Stimulated activated effector memory CD8-positive, alpha-beta T cell treated with anti-CD3 and anti-CD28 coated beads, Interleukin-12 subunit alpha, Interleukin-12 subunit beta, amount 100 ng/mL, for 72 hours (primary cell): ENCODE measurements at regions not wholly inside any gene's neighbourhood (a gene's known extent, or its start where the extent isn't known, plus 50 kb on each side); places are given as distances from the start of the nearest gene placed in this dataset.
A peak's percentile ranks its signal among the peaks of the same experiment; 100 is the strongest.
"Not testable (repeated sequence)": the region's sequence is repeated elsewhere in the genome, so short reads cannot be mapped to it uniquely, and the experiment has no call there.

ENCODE experiments used
- ATAC-seq: fragments of 150-1000 bp; cut with Tn5 transposase; 2 replicates; pipeline ENCODE4 v1.10.0; 2021
- DNase-seq, 2 donors: peaks; one replicate each; pipeline ENCODE4 v3.0.0; 2021 to 2022; ENCODE audit warnings: low spot score in 2 of 2
- H3K27ac Mint-ChIP-seq: one replicate; pipeline ENCODE4 v1.8.0; 2022; ENCODE audit warnings: mild to moderate bottlenecking, mixed read lengths
- H3K36me3 Mint-ChIP-seq: one replicate; pipeline ENCODE4 v1.8.0; 2022; ENCODE audit warnings: mild to moderate bottlenecking, mixed read lengths
- H3K4me1 Mint-ChIP-seq: one replicate; pipeline ENCODE4 v1.8.0; 2022; ENCODE audit warnings: mixed read lengths
- H3K4me3 Mint-ChIP-seq: one replicate; pipeline ENCODE4 v1.8.0; 2022; ENCODE audit warnings: mild to moderate bottlenecking, mixed read lengths
- H3K9me3 Mint-ChIP-seq: one replicate; pipeline ENCODE4 v1.8.0; 2022; ENCODE audit warnings: mixed read lengths

DNA sequence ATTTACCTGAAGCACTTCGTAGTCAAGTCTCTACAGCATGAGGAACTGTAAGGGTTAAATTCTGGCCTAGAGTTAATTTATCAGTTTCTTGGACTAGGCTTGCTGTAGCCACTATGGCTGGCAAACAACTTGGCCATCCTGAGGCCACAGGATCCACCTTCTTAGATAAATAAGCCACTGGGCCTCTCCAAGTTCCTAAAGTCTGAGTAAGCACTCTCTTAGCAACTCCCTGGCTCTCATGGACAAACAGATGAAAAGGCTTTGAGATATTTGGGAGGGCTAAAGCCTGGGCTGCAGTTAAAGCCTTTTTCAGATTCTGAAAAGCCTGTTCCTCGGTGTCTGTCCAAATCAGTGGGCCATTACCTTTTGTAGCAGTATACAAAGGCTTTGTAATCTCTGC is 675.0 kb downstream of the TMEM121 start:
- DNase-seq: no peak
- no peak for ATAC-seq
- no peak overlapping the region for H3K27ac Mint-ChIP-seq
- H3K4me1 Mint-ChIP-seq: peaks cover 7% of the 10 kb centered on the region
- no peaks in the 10 kb centered on the region for H3K9me3 Mint-ChIP-seq
- no peak overlapping the region for H3K4me3 Mint-ChIP-seq
- H3K36me3 Mint-ChIP-seq: no peaks in the 10 kb centered on the region

DNA sequence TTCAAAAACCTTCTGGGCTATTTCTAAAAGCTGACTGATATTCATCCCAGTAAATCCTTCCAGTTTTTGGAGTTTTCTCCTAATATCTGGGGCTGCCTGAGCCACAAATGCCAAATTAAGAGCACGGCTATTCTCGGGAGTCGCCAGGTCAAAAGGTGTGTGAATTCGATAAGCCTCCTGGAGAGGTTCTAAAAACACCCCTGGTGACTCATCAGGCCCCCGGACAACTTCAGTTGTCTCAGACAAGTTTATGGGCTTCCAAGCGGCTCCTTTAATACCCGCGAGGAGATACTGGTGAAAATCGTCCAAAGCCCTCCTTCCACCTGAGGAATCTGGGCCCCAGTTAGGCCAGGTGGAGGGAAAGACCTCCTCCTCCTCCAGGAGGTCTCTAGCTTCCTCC is 677.1 kb downstream of the TMEM121 start:
- Mint-ChIP-seq H3K9me3 (no peaks in the 10 kb centered on the region), H3K4me1 (peaks cover 7% of the 10 kb centered on the region), H3K27ac (no peak overlapping the region), H3K4me3 (no peak overlapping the region), H3K36me3 (no peaks in the 10 kb centered on the region)
- DNase-seq (no peak), ATAC-seq (no peak)

DNA sequence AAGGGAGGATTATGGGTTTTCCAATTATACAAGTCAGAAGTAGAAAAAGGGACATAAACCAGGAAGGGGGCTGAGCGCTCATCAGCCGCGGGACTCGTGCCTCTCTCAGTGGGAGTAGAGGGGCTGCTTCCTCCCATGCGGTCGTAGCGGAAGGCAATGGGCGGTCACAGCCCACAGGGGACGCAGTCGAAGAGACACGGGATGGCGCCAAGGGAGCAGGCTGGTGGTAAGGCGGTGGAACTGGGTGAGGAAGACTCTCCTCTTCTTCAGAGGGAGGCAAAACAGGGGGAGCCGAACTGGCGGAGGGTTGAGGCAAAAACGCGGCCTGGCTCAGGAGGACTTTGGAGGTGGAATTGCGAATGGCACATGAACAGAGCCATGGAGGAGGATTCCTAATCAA is 677.7 kb downstream of the TMEM121 start:
- no peak overlapping the region for H3K4me3 Mint-ChIP-seq
- H3K27ac Mint-ChIP-seq: no peak overlapping the region
- H3K36me3 Mint-ChIP-seq: no peaks in the 10 kb centered on the region
- ATAC-seq: no peak
- H3K9me3 Mint-ChIP-seq: no peaks in the 10 kb centered on the region
- DNase-seq: no peak
- peaks cover 7% of the 10 kb centered on the region for H3K4me1 Mint-ChIP-seq

DNA sequence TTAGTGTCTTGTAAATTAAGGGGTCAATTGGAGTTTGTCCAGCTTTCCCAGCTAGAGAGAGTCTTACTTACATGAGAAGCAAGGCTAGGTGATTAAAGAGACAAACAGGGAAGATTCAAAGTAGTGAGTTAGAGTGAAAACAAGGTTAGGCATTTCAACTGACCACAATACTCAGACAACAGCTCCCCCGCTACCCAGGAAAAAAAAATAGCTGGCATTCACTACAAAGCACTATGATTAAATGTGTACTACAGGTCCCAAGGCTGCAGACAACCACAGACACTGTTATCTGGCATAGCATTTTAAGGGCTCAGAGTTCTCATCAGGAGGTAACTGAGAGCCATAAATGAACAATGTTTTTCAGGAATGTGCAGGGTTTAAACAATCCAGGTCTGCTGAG is 680.9 kb downstream of the TMEM121 start:
- no peak for DNase-seq
- no peaks in the 10 kb centered on the region for H3K9me3 Mint-ChIP-seq
- no peak for ATAC-seq
- no peak overlapping the region for H3K4me3 Mint-ChIP-seq
- H3K36me3 Mint-ChIP-seq: no peaks in the 10 kb centered on the region
- no peak overlapping the region for H3K27ac Mint-ChIP-seq
- H3K4me1 Mint-ChIP-seq: peaks cover 6% of the 10 kb centered on the region

DNA sequence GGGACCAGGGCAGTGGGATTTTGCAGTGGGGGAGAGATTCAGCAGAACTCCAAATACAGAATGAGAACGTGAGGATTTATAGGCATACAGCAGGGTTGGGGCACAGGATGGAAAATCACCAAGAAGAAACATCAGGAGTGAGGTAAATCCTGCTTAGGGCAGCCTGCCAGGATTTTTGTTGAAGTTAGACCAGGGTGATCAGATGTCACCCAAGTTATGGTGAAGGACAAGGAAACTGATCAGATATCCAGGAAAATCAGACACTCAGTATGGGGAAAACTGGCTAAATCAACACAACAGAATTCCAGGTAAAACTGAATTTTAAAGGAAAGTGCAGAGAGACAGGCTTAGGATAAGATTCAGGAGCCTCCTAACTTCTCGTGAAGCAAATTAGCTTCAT is 682.4 kb downstream of the TMEM121 start:
- no peaks in the 10 kb centered on the region for H3K9me3 Mint-ChIP-seq
- H3K27ac Mint-ChIP-seq: no peak overlapping the region
- ATAC-seq (no peak), DNase-seq (no peak)
- no peak overlapping the region for H3K4me3 Mint-ChIP-seq
- no peaks in the 10 kb centered on the region for H3K36me3 Mint-ChIP-seq
- H3K4me1 Mint-ChIP-seq: peaks cover 6% of the 10 kb centered on the region

DNA sequence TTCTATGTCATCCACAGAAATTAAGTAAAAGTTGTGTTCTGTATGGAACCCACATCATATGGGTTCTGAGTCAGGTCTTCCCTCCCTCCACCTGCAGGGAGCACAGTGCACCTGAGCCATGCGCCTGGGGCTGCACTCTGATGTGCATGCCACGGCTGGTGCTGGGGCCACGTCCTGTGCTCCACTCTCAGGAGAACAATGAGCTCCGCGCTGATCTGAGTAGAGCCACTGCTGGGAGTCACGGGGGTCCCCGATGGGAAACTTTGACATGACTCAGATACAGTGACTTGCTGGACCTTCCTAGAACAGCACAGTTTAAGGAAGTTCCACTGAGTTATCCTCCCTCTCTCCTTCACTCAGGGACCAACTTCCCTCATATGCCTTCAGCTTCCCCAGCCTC is 683.4 kb downstream of the TMEM121 start:
- peak overlapping the region; percentile 10 for H3K4me3 Mint-ChIP-seq
- peaks cover 6% of the 10 kb centered on the region for H3K4me1 Mint-ChIP-seq
- no peak overlapping the region for H3K27ac Mint-ChIP-seq
- ATAC-seq (peak; percentile 55), DNase-seq (no peak)
- no peaks in the 10 kb centered on the region for H3K36me3 Mint-ChIP-seq
- no peaks in the 10 kb centered on the region for H3K9me3 Mint-ChIP-seq

DNA sequence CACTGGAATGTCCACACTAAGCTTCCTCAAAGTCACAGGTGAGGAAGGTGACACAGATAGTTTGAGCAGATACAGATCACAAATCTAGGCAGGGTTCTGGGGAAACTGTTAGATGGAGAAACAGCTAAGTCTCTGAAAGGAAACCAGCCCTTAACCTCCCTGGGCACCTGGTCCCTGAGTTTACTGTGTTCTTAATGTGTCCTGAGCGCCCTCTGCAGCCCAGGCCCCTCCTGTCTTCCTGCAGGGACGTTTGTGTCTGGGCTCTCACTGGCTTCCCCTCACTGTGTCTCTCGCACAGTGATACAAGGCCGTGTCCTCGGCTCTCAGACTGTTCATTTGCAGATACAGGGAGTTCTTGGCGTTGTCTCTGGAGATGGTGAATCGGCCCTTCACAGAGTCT is 684.3 kb downstream of the TMEM121 start:
- no peak for DNase-seq
- no peak overlapping the region for H3K4me3 Mint-ChIP-seq
- ATAC-seq: peak; percentile 58
- no peak overlapping the region for H3K27ac Mint-ChIP-seq
- no peaks in the 10 kb centered on the region for H3K9me3 Mint-ChIP-seq
- H3K36me3 Mint-ChIP-seq: no peaks in the 10 kb centered on the region
- peaks cover 6% of the 10 kb centered on the region for H3K4me1 Mint-ChIP-seq

DNA sequence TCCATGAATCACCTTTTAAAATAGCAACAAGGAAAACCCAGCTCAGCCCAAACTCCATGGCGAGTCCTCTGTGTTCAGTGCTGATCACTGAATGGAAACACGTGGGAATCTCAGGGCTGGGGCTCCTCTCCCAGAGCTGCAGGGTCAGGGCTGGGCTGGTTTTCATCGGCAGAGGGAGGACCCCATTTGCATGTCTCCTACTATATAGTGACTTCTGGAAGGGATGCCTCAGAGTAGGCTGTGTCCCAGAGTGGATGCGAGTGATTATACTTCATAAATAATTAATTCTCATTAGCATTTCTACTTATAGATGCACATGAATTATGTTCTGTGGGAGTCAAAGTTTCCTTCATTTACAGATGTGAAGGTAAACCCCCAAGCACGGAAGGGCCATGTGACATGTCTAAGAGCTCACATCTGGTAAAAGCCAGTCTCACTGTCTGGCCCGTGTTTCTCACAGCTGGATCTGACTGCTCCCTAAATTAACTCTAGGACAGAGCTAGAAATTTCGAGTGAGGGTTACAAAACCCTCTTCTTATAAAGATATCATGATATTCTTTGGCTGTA is 685.0 kb downstream of the TMEM121 start:
- no peak overlapping the region for H3K4me3 Mint-ChIP-seq
- H3K27ac Mint-ChIP-seq: no peak overlapping the region
- ATAC-seq (no peak), DNase-seq (no peak)
- H3K9me3 Mint-ChIP-seq: no peaks in the 10 kb centered on the region
- peaks cover 6% of the 10 kb centered on the region for H3K4me1 Mint-ChIP-seq
- no peaks in the 10 kb centered on the region for H3K36me3 Mint-ChIP-seq

DNA sequence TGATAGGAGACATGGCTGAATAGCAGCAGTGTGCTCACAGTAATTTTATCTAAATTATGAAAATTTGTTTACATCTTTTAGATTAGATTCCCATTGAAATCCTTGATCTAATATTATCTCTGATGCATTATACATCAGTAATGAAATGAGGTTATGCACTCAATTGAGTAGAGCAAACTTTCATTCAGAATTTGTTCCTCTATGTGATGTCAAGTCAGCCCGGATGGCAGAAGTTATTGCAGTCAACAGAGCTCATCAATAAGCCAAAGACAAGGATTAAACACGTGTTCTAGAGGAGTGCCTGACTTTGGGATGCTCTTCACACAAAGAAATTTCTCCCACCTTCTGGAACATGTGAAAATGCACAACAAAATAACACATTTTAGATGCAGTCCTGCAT is 688.8 kb downstream of the TMEM121 start:
- no peaks in the 10 kb centered on the region for H3K36me3 Mint-ChIP-seq

DNA sequence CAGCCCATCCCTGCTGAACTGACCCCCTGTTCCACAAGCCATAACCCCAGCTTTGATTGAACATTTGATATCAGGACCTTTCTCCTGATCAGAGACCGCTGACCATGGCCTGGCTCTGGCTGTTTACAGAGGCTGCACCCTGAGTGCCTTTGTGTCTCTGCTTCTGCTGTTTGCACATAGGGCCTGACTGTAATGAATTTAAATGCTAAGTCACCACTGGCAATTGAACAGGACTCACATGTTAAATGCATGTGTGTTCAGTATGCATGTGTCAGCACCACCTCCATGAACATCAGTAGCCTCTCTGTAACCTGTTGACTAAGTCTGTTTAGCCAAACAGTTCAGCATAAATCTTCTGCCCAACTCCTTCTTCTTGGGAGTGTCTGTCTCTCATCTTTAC is 690.3 kb downstream of the TMEM121 start:
- no peaks in the 10 kb centered on the region for H3K4me1 Mint-ChIP-seq
- no peak overlapping the region for H3K4me3 Mint-ChIP-seq
- ATAC-seq: no peak
- DNase-seq: no peak
- H3K27ac Mint-ChIP-seq: no peak overlapping the region
- no peaks in the 10 kb centered on the region for H3K9me3 Mint-ChIP-seq
- no peaks in the 10 kb centered on the region for H3K36me3 Mint-ChIP-seq

More for the DNA sequence above, 688.8 kb downstream of the TMEM121 start:
- no peak overlapping the region for H3K4me3 Mint-ChIP-seq
- ATAC-seq (no peak), DNase-seq (no peak)
- no peak overlapping the region for H3K27ac Mint-ChIP-seq
- H3K4me1 Mint-ChIP-seq: peaks cover under 1% of the 10 kb centered on the region
- no peaks in the 10 kb centered on the region for H3K9me3 Mint-ChIP-seq

DNA sequence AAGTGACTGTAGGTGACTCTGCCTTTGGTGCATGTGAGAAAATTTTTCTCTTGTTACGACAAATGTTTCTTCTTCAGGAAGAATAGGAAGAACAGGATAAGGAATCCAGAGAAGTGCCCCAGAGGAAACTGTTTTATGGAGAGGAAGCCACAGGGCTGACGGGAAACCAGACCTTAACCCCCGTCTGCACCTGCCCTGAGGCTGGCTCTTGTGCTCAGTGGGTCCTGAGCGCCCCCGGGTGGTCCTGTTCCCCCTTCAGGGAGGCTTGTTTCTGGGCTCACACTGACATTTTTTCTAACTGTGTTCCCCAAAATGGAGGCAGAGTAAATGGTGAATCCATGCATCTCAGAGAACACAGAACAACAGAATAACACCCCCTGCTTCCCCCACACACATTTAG is 691.8 kb downstream of the TMEM121 start:
- no peaks in the 10 kb centered on the region for H3K4me1 Mint-ChIP-seq
- H3K9me3 Mint-ChIP-seq: no peaks in the 10 kb centered on the region
- no peak for ATAC-seq
- H3K4me3 Mint-ChIP-seq: no peak overlapping the region
- DNase-seq: no peak
- no peak overlapping the region for H3K27ac Mint-ChIP-seq
- H3K36me3 Mint-ChIP-seq: no peaks in the 10 kb centered on the region

DNA sequence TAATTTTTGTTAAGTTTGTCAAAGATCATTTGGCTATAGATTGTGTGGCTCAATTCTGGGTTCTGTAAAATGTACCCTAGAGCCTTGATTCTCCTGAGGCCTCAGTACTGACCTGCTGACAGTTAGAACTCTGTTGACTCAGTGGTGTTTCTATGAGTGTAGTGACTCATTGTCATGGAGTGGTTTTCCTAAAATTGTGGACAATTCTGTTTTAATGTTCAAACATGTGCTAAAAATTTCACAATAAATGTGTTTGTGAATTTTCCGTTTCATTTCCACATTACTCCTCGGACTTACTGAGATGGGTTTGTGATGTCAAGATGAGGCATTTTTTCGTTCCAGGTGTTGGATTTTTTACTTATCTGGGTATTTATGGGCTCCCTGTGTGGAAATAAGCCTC is 695.9 kb downstream of the TMEM121 start:
- Mint-ChIP-seq H3K36me3 (no peaks in the 10 kb centered on the region), H3K4me1 (peaks cover 8% of the 10 kb centered on the region), H3K27ac (no peak overlapping the region), H3K4me3 (no peak overlapping the region), H3K9me3 (no peaks in the 10 kb centered on the region)
- DNase-seq (no peak), ATAC-seq (no peak)

DNA sequence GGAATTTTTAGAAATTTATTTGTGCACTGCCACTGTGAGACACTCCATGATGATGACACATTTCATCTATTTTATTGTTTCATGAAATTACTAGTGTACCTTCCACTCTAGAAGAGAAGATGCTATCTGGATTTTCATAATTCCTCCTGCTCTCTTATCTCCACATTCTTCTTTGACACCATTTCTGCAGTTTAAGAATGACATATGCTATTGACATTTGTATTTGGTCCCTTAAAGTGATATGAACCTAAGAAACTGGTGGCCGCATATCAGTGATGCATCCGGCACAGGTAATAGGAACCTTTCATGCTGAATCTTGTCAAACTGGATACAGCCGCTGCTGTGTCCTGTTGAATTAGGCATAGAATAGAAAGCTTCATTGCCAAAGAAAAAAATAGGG is 696.3 kb downstream of the TMEM121 start:
- no peak for DNase-seq
- H3K9me3 Mint-ChIP-seq: no peaks in the 10 kb centered on the region
- no peaks in the 10 kb centered on the region for H3K36me3 Mint-ChIP-seq
- H3K4me1 Mint-ChIP-seq: peaks cover 8% of the 10 kb centered on the region
- H3K4me3 Mint-ChIP-seq: no peak overlapping the region
- H3K27ac Mint-ChIP-seq: no peak overlapping the region
- no peak for ATAC-seq

DNA sequence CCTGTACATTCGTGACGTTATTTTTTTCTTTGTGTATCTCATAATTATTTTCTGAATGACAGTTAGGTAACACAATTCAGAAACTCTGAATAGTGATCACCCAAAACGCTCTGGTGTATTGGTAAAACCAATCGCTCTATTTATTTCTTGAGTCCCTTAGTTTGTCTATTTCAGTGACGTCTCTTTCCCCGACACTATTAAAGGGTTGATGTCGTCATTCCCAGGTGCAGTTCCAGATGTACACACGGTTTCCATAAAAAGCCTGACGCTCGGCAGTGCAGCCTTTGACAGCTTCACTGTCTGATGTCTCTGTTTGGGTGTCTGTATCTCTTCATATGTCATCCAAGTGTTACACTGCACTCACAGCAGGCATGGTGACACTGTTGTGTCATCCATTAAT is 701.4 kb downstream of the TMEM121 start:
- ATAC-seq (no peak), DNase-seq (no peak)
- no peak overlapping the region for H3K4me3 Mint-ChIP-seq
- no peaks in the 10 kb centered on the region for H3K9me3 Mint-ChIP-seq
- H3K27ac Mint-ChIP-seq: no peak overlapping the region
- no peaks in the 10 kb centered on the region for H3K36me3 Mint-ChIP-seq
- peaks cover 8% of the 10 kb centered on the region for H3K4me1 Mint-ChIP-seq

DNA sequence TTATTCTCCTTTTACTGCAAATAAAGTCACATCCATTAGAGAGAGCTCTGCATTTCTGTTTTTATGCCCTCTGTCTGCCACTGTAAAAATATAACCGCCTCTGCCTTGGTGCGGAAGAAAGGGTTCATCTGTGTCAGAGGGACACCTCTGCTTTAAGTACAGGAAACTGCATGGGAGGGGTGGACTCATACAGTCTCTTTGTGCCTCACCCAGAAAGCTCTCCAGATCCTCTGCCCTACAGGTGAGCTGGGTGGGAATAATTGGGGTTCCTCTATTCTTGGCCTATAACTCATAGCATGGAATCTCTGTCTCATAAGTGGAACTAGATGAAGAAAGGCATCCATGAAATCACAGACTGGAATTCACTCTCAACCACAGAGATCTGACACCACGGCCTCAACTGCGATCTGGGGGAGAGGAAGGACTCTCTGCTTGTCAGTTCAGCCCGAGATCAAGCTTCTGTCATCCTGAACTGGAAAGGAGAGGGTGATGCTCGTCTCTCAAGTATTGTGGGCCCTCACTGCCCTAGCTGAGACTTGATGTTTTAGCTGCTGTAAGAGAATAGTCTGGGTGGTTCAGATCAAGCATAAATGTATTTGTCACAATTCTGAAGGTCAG is 702.3 kb downstream of the TMEM121 start:
- Mint-ChIP-seq H3K9me3 (no peaks in the 10 kb centered on the region), H3K27ac (no peak overlapping the region), H3K4me1 (peaks cover 7% of the 10 kb centered on the region), H3K4me3 (no peak overlapping the region), H3K36me3 (no peaks in the 10 kb centered on the region)
- ATAC-seq: peak; percentile 61
- no peak for DNase-seq

DNA sequence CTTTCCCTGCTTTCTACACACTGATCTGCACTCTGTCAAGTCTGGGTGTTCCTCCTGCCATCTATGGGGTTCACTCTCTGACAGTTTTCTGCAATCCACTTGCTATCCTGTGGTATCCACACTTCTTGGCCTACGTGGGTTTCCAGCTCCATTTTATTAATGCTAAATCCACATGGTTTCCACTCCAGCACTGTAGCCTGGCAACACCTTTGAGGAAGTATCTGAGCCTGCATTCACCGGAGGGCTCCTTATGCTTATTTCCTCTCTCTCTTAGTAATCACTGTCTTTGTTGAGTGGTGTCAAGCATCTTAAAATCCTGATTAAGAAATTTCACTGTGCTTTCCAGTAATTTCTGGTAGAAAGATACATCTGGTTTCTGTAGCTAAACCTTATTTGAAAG is 703.7 kb downstream of the TMEM121 start:
- Mint-ChIP-seq H3K4me1 (peaks cover 7% of the 10 kb centered on the region), H3K4me3 (no peak overlapping the region), H3K36me3 (no peaks in the 10 kb centered on the region), H3K27ac (no peak overlapping the region), H3K9me3 (no peaks in the 10 kb centered on the region)
- no peak for DNase-seq
- ATAC-seq: no peak

DNA sequence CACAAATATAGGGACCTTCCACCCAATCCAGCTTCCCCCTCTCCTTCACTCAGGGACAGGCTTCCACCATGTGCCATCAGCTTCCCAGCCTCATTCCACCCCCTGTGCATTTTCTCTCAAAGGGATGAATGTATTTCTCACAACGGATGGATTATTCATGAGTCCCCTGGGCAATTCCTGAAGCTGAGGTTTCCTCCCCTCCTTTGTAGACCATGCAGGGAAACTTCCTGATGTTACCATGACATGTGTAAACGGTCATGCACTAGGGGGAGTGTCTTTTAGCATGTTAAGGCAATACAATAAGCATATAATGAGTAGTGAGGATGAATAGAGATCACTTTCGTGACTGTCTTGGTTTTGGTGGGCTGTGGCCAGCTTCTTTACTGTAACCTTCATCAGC is 706.8 kb downstream of the TMEM121 start:
- H3K9me3 Mint-ChIP-seq, H3K36me3 Mint-ChIP-seq, H3K27ac Mint-ChIP-seq, H3K4me3 Mint-ChIP-seq, DNase-seq: not testable (repeated sequence)
- peak; percentile 46 for ATAC-seq
- peaks cover 13% of the 10 kb centered on the region for H3K4me1 Mint-ChIP-seq
